ENCODE measurements at regions not wholly inside any gene's neighbourhood (a gene's known extent, or its start where the extent isn't known, plus 50 kb on each side); places are given as distances from the start of the nearest gene placed in this dataset.

DNA sequence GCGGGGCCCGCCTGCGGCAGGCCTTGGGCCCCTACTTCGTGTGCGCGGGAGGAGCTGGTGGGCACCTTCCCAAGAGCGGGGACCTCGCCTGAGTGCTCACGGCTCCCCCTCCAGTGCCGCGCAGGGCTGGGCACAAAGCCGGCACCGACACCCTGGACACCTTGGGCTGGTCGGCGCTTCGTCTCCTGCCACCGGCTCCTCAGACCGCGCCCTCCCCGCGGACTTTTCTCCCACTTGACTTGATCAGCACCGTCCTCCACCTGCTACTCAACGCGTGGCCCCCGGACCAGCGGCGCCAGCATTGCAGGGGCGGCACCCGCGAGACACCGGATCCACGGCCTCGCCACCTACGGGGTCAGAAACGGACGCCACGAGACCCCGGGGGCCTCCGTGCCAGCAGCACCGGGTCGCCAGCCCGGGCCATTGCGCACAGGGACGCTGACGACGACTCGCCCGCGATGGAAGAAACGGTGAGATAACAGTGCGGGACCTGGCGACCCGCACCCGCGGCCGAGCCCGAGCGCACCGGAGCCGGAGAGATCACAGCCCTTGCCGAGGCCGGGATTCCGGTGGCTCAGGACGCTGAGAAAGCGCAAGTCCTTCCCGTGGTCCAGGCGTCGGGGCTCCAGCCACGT lies 154.2 kb downstream of the DLL1 start:
- H3K4me1 ChIP-seq (ENCODE audit: insufficient read depth, low read length) = no peaks in the 10 kb centered on the region

DNA sequence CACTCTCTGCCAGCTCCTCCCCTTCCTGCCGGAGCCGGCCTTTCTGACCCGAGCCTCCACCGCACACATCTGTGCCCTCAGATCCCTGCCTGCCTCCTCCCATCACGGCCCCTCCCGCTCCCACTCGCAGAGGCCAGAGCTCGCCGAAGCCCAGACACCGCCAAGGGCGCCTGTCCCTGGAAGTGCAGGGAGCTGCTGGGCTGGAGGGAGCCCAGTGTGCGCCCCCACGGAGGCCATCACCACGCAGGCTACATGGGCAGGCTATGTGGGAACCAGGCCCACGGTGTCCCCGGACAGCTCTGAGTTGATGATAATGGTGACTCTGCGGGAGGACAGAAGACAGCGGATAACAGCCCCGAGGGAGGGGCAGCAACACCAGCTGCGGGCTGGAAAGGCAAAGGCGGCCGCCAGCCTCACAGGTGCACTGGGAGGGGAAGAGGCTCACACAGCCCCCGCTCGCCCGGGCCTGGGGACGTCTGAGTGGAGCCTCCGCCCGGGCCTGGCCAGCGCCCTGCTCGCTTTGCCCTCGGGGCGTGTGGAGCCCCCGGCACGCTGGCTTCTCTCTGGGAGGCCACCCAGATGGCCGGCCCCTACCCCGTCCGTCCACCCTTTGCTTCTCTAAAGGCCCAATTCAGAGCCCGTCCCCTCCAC lies 154.9 kb downstream of the DLL1 start:
- H3K27me3 ChIP-seq (ENCODE audit: control insufficient read depth in 1 of 2, insufficient read depth in 2 of 2, low read length in 2 of 2) = no peaks in the 10 kb centered on the region
- no peaks in the 10 kb centered on the region for H3K4me1 ChIP-seq (ENCODE audit: insufficient read depth, low read length)

More for the DNA sequence above, 154.2 kb downstream of the DLL1 start:
- Histone ChIP-seq H3K36me3 (ENCODE audit: insufficient read depth, low read length) (no peaks in the 10 kb centered on the region), H3K27ac (ENCODE audit: low read depth, low read length) (no peak overlapping the region), H3K9ac (ENCODE audit: low read length) (no peak overlapping the region), H3K4me3 (ENCODE audit: low read depth in 1 of 2, low read length in 2 of 2) (no peak overlapping the region), H3K27me3 (ENCODE audit: control insufficient read depth in 1 of 2, insufficient read depth in 2 of 2, low read length in 2 of 2) (no peaks in the 10 kb centered on the region), H3K9me3 (ENCODE audit: low read length) (no peaks in the 10 kb centered on the region)

DNA sequence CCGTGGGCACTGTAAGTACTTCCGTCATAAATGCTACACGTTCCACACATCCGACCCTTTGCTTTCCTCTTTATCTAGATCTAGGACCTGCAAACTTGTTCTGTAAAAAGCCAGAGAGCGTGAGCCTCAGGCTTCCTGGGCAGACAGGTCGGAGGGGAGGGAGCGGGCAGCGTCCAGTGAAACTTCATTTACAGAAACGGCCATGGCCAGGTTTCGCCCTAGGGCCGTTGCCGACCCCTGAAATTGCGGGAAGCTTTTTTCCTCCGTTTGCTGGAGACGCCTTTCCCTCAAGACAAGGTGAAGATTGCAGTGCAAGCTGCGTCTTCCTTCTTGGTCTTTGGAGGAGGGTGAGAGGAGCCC lies 155.4 kb downstream of the DLL1 start:
- Histone ChIP-seq H3K9ac (ENCODE audit: low read length) (no peak overlapping the region), H3K27ac (ENCODE audit: low read depth, low read length) (no peak overlapping the region), H3K27me3 (ENCODE audit: control insufficient read depth in 1 of 2, insufficient read depth in 2 of 2, low read length in 2 of 2) (no peaks in the 10 kb centered on the region), H3K4me1 (ENCODE audit: insufficient read depth, low read length) (no peaks in the 10 kb centered on the region), H3K4me3 (ENCODE audit: low read depth in 1 of 2, low read length in 2 of 2) (no peak overlapping the region), H3K36me3 (ENCODE audit: insufficient read depth, low read length) (no peaks in the 10 kb centered on the region), H3K9me3 (ENCODE audit: low read length) (no peaks in the 10 kb centered on the region)

More for the DNA sequence above, 154.9 kb downstream of the DLL1 start:
- Histone ChIP-seq H3K36me3 (ENCODE audit: insufficient read depth, low read length) (no peaks in the 10 kb centered on the region), H3K4me3 (ENCODE audit: low read depth in 1 of 2, low read length in 2 of 2) (no peak overlapping the region), H3K9ac (ENCODE audit: low read length) (no peak overlapping the region), H3K9me3 (ENCODE audit: low read length) (no peaks in the 10 kb centered on the region), H3K27ac (ENCODE audit: low read depth, low read length) (no peak overlapping the region)

DNA sequence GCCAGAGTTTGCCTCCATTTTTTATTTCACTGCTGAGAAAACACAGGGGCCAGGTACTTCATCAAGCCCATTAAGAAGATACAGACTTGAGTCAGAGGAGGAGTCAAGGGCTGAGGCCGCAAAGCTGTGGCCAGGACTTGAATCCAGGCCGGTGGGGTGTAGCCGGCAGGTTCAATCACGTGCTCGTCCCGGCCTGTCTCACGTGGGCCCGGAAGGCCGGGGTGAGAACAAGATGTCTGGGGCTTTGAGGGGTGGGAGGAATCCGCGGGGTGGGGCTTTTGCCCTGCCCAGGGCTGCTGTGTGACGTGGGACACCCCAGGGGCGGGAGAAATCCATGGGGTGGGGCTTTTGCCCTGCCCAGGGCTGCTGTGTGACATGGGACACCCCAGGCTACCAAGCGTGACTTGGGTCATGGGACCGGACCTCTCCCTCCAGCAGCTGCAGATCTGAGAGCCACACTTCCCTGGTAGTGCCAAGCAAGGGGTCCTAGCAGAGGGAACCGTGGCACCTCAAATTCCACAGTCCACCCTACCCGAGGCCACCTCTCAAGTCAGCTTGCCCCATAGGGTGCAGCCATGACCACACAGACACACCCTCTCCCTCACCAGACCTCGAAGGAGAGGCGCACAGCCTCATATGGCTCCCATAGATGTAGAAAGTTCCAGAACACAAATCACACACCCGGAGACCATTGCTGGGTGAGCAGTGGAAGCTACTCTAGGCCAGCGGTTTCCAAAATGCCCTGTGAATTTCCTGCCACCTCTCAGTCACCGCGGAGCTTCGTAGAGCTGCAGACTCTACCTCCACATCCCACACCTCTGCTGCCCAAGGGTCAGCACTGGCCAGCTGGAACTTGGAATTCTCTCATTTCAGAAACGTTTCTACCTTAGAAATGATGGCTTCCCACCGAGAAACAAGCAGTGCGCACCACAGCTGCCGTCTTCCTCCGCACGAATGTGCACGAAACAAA lies 156.1 kb downstream of the DLL1 start:
- H3K27me3 ChIP-seq (ENCODE audit: control insufficient read depth in 1 of 2, insufficient read depth in 2 of 2, low read length in 2 of 2) = no peaks in the 10 kb centered on the region
- H3K36me3 ChIP-seq (ENCODE audit: insufficient read depth, low read length) = no peaks in the 10 kb centered on the region
- H3K4me3 ChIP-seq (ENCODE audit: low read depth in 1 of 2, low read length in 2 of 2) = no peak overlapping the region
- no peaks in the 10 kb centered on the region for H3K9me3 ChIP-seq (ENCODE audit: low read length)
- no peak overlapping the region for H3K9ac ChIP-seq (ENCODE audit: low read length)
- H3K4me1 ChIP-seq (ENCODE audit: insufficient read depth, low read length) = peaks cover 3% of the 10 kb centered on the region
- no peak overlapping the region for H3K27ac ChIP-seq (ENCODE audit: low read depth, low read length)

DNA sequence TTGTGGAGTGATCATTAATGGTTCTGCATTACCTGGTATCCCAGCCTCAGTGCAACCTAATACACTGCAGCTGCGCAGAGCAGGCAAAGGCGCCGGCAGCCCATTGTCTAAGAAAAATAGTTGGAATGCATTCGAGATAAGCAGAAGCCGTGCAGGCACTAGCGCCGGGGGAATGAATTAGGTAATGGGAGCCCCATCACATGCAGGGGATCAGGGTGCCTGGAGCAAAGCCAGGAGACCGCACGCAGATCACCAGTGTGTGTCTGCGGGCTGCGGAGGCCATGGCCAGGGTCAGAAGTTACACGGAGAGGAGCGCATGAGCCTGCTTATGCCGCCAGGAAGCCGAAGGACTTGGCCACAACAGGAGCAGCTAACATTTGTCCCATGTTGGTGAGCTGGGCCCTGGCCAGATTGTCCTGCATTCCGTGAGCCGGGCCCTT lies 156.8 kb downstream of the DLL1 start:
- Histone ChIP-seq H3K9ac (ENCODE audit: low read length) (no peak overlapping the region), H3K9me3 (ENCODE audit: low read length) (no peaks in the 10 kb centered on the region), H3K27ac (ENCODE audit: low read depth, low read length) (no peak overlapping the region)

DNA sequence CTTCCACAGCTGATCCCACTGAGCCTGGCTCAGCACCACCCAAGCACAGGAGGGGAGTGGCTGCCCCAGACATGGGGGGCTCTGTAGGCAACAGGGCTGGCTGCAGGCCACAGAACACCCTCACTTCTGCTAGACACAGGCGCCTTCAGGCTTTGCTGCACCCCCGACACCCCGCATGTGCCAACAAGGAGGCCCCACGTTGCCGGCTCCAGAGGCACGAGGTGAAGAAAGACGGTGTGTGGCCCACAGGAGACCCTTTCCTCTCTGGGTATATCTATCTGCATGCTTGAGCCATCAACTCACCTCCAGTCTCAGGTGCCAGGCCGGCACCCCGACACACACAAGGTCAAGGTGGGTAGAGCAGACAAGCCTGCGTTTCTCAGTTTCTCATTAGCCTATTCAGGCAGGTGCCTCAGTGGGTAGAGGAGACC lies 158.3 kb downstream of the DLL1 start:
- Histone ChIP-seq H3K27ac (ENCODE audit: low read depth, low read length) (no peak overlapping the region), H3K4me1 (ENCODE audit: insufficient read depth, low read length) (peaks cover 6% of the 10 kb centered on the region), H3K36me3 (ENCODE audit: insufficient read depth, low read length) (no peaks in the 10 kb centered on the region), H3K9me3 (ENCODE audit: low read length) (no peaks in the 10 kb centered on the region), H3K9ac (ENCODE audit: low read length) (no peak overlapping the region), H3K27me3 (ENCODE audit: control insufficient read depth in 1 of 2, insufficient read depth in 2 of 2, low read length in 2 of 2) (no peaks in the 10 kb centered on the region), H3K4me3 (ENCODE audit: low read depth in 1 of 2, low read length in 2 of 2) (no peak overlapping the region)

More for the DNA sequence above, 156.8 kb downstream of the DLL1 start:
- Histone ChIP-seq H3K36me3 (ENCODE audit: insufficient read depth, low read length) (no peaks in the 10 kb centered on the region), H3K27me3 (ENCODE audit: control insufficient read depth in 1 of 2, insufficient read depth in 2 of 2, low read length in 2 of 2) (no peaks in the 10 kb centered on the region), H3K4me1 (ENCODE audit: insufficient read depth, low read length) (peaks cover 6% of the 10 kb centered on the region), H3K4me3 (ENCODE audit: low read depth in 1 of 2, low read length in 2 of 2) (no peak overlapping the region)

DNA sequence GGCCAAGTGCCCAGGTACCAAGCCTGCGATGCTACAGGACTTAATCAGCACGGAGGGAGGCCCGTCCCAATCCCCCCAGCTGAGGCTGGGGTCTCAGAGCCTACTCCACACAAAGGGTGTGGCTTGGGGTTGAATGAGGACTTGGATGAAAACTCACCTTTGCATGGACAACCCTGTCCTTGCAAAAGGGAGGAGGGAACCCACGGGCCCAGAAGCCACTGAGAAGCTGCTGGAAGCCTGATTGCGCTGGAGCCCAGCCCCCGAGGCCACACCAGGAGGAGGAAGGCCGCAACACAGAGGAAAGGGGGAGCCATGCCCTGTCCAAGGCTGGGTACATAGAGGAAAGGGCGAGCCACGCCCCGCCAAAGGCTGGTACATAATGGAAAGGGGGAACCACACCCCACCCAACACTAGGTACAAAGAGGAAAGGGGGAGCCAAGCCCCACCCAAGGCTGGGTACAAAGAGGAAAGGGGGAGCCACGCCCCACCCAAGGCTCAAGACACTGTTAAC lies 158.8 kb downstream of the DLL1 start:
- Histone ChIP-seq H3K27ac (ENCODE audit: low read depth, low read length) (no peak overlapping the region), H3K36me3 (ENCODE audit: insufficient read depth, low read length) (no peaks in the 10 kb centered on the region), H3K9ac (ENCODE audit: low read length) (no peak overlapping the region), H3K4me3 (ENCODE audit: low read depth in 1 of 2, low read length in 2 of 2) (no peak overlapping the region), H3K27me3 (ENCODE audit: control insufficient read depth in 1 of 2, insufficient read depth in 2 of 2, low read length in 2 of 2) (no peaks in the 10 kb centered on the region), H3K9me3 (ENCODE audit: low read length) (no peaks in the 10 kb centered on the region), H3K4me1 (ENCODE audit: insufficient read depth, low read length) (peaks cover 6% of the 10 kb centered on the region)

DNA sequence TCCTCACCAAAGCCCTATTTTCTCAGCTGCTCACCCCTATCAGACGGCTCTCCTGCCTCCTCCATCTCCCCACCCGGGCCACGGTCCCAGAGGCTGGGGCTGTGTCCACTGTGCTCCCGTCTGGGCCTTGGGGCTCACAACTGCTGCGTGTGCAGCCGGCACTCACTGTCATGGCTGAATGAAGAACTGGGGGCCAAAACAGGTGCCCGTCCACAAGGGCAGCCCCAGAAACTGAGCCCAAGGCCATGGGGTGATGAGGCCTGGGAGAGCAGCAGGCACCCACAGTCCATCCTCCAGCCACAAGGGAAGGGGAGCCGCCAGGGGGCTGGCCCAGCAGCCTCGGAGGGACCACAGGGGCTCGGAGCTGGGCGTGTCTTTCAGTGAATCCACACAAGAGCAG lies 159.5 kb downstream of the DLL1 start:
- Histone ChIP-seq H3K4me1 (ENCODE audit: insufficient read depth, low read length) (peaks cover 6% of the 10 kb centered on the region), H3K27me3 (ENCODE audit: control insufficient read depth in 1 of 2, insufficient read depth in 2 of 2, low read length in 2 of 2) (no peaks in the 10 kb centered on the region), H3K9ac (ENCODE audit: low read length) (no peak overlapping the region), H3K9me3 (ENCODE audit: low read length) (no peaks in the 10 kb centered on the region), H3K36me3 (ENCODE audit: insufficient read depth, low read length) (no peaks in the 10 kb centered on the region), H3K27ac (ENCODE audit: low read depth, low read length) (no peak overlapping the region), H3K4me3 (ENCODE audit: low read depth in 1 of 2, low read length in 2 of 2) (no peak overlapping the region)

DNA sequence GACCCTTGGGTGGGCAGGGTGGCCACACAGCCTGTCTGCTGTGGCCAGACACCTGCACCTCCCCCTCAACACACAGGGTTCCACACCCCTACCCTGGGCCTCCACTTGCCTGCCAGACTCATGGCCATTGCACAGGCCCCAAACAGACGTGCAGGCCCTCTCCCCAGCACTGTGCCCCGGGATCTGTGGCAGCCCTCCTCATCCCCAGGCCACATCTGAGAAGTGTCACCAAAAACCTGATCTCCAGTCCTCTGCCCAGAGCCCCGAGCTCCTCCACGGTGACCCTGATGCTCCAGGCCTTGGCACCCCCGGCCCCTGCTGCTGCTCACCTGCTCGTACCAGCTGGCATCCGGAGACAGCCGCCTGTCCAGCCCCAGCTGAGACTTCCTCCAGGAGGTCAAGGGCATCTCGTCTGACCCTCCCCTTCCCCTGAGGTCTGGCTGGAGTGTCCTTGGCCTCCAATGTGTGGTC lies 160.1 kb downstream of the DLL1 start:
- Histone ChIP-seq H3K4me3 (ENCODE audit: low read depth in 1 of 2, low read length in 2 of 2) (no peak overlapping the region), H3K4me1 (ENCODE audit: insufficient read depth, low read length) (peaks cover 6% of the 10 kb centered on the region), H3K27ac (ENCODE audit: low read depth, low read length) (no peak overlapping the region), H3K9ac (ENCODE audit: low read length) (no peak overlapping the region), H3K9me3 (ENCODE audit: low read length) (no peaks in the 10 kb centered on the region), H3K27me3 (ENCODE audit: control insufficient read depth in 1 of 2, insufficient read depth in 2 of 2, low read length in 2 of 2) (no peaks in the 10 kb centered on the region), H3K36me3 (ENCODE audit: insufficient read depth, low read length) (no peaks in the 10 kb centered on the region)

DNA sequence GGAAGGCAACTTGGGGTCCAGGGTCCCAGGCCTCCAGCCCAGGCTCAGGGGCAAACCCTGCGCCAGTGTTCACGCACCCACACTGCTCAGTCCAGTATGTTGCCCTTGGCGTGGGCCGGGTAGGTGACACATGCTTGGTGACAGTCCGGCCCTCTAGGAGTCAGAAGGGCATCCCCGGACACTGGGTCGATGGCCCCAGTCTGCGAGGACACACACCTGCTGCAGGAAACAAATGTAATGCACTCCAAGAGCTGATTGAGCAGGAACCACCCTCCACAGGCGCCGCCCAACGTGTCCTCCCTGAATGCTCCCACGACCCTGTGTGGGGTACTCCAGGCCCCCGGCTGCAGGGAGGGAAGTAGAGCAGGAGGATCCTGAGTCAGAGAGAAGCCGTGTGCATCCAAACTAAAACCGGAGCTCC lies 160.7 kb downstream of the DLL1 start:
- Histone ChIP-seq H3K27me3 (ENCODE audit: control insufficient read depth in 1 of 2, insufficient read depth in 2 of 2, low read length in 2 of 2) (no peaks in the 10 kb centered on the region), H3K4me3 (ENCODE audit: low read depth in 1 of 2, low read length in 2 of 2) (no peak overlapping the region), H3K36me3 (ENCODE audit: insufficient read depth, low read length) (no peaks in the 10 kb centered on the region), H3K27ac (ENCODE audit: low read depth, low read length) (no peak overlapping the region), H3K9me3 (ENCODE audit: low read length) (no peaks in the 10 kb centered on the region), H3K9ac (ENCODE audit: low read length) (no peak overlapping the region), H3K4me1 (ENCODE audit: insufficient read depth, low read length) (peaks cover 6% of the 10 kb centered on the region)

DNA sequence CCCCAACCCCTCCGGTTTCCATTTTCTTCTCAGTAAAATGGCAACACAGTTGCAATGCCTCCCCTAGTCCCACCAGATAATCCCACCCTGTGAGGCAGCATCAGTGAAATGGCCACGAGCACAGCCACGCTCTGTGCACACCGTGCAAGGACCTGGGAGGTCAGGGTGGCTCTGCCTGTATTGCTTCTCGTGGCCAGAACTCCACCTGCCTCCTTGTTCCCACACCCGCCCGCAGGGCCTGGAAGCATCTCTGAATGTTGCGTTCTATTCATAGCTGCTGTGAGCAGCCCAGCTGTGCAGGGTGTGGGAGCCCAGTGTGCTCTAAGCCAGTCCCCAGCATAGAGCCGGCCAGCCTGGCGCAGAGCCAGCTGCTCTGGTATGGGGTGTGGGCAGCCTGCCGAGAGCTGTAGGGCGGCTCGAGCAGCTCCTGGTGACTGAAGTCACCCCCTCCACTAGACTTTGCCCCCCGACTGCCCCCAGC lies 161.1 kb downstream of the DLL1 start:
- peaks cover 6% of the 10 kb centered on the region for H3K4me1 ChIP-seq (ENCODE audit: insufficient read depth, low read length)
- no peak overlapping the region for H3K9ac ChIP-seq (ENCODE audit: low read length)
- H3K36me3 ChIP-seq (ENCODE audit: insufficient read depth, low read length) = no peaks in the 10 kb centered on the region
- H3K4me3 ChIP-seq (ENCODE audit: low read depth in 1 of 2, low read length in 2 of 2) = no peak overlapping the region
- H3K9me3 ChIP-seq (ENCODE audit: low read length) = no peaks in the 10 kb centered on the region
- no peaks in the 10 kb centered on the region for H3K27me3 ChIP-seq (ENCODE audit: control insufficient read depth in 1 of 2, insufficient read depth in 2 of 2, low read length in 2 of 2)
- H3K27ac ChIP-seq (ENCODE audit: low read depth, low read length) = no peak overlapping the region

All from muscle layer of colon (tissue), 2 donors.